Fibroblast of the aortic adventitia (primary cell): ENCODE measurements at regions not wholly inside any gene's neighbourhood (a gene's known extent, or its start where the extent isn't known, plus 50 kb on each side); places are given as distances from the start of the nearest gene placed in this dataset. TPM values are rescaled to one million over a fixed set of nuclear protein-coding genes. Genes with fewer than 3 reads are reported as not detected.

Experiments used
- DNase-seq: peaks from one replicate; pipeline ENCODE4 v3.0.0-alpha.2; 2010; ENCODE audit warnings: low read depth
- H3K4me3 ChIP-seq: 2 replicates; pipeline ENCODE4 v1.5.1; 2011; ENCODE audit warnings: low read depth, mild to moderate bottlenecking, control low read depth, low read length, moderate library complexity
- small RNA-seq: library from RNA; depleted of rRNA; stranded (forward); fragments of <200 nt; gene quantifications from one replicate; pipeline ENCODE3, GENCODE V24; 2012
- TF ChIP-seq, protein P1 (sequence below): IDR thresholded peaks from 2 replicates; pipeline ENCODE4 v1.5.1; 2011; ENCODE audit warnings: mild to moderate bottlenecking, low read length, control low read depth, inconsistent platforms; ENCODE audit not compliant: insufficient read depth

DNA sequence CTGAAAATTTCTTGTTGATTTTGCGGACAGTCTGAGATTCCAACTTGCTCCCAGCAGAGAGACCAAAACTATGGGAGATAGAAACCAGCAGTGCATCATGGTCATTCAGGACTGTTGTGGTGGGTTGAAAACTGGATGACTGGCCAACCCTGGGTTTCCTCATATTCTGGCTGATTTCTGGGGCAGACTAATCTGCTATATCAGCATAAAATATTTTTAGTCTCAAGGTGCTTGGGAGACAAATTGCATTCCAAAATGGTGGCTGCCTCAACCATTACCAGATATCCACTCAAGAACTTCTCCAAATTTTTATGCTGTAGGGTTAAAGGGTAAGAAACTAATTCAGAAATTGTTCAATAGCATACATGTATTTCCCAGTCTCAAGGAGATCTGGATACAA is 434.0 kb downstream of the BRINP3 start:
- H3K4me3 ChIP-seq: no peak overlapping the region
- TF ChIP-seq, protein P1, sequence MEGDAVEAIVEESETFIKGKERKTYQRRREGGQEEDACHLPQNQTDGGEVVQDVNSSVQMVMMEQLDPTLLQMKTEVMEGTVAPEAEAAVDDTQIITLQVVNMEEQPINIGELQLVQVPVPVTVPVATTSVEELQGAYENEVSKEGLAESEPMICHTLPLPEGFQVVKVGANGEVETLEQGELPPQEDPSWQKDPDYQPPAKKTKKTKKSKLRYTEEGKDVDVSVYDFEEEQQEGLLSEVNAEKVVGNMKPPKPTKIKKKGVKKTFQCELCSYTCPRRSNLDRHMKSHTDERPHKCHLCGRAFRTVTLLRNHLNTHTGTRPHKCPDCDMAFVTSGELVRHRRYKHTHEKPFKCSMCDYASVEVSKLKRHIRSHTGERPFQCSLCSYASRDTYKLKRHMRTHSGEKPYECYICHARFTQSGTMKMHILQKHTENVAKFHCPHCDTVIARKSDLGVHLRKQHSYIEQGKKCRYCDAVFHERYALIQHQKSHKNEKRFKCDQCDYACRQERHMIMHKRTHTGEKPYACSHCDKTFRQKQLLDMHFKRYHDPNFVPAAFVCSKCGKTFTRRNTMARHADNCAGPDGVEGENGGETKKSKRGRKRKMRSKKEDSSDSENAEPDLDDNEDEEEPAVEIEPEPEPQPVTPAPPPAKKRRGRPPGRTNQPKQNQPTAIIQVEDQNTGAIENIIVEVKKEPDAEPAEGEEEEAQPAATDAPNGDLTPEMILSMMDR: no peak
- DNase-seq: no peak

DNA sequence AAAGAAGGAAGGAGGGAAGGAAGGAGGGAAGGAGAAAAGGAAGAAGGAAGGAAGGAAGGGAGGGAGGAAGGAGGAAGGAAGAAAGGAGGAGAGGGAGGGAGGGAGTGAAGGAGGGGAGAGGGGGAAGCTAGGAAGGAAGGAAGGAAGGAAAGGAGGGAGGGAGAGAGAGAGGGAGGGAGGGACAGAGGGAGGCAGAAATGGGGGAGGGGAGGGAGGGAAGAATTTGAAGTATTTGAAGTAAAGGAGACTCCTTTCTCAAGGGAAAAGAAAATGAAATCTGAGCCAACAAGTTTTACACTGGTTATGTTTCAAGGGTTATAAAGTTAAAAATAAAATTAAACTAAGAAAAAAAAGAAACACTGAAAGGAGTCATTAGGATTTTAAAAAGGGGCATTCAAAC is 431.4 kb downstream of the BRINP3 start:
- TF ChIP-seq, protein P1: no peak
- no peak overlapping the region for H3K4me3 ChIP-seq
- no peak for DNase-seq

Small RNAs in the stretch of these regions (small RNA-seq; reads per million reads assigned to genes)
- gene AL136372.1: not detected
- not detected for gene AL357559.1
- not detected for gene AL391813.1
- gene RNA5SP73: not detected
